K562 (cell line): ENCODE measurements at regions not wholly inside any gene's neighbourhood (a gene's known extent, or its start where the extent isn't known, plus 50 kb on each side); places are given as distances from the start of the nearest gene placed in this dataset.
A peak's percentile ranks its signal among the peaks of the same experiment; 100 is the strongest.

Experiments
- HDAC8 ChIP-seq: fragments of 450-650 bp; IDR thresholded peaks from 2 replicates; pipeline ENCODE4 v1.6.1; 2016; ENCODE audit warnings: mild to moderate bottlenecking, missing genetic modification characterization, moderate library complexity, missing compliant biosample characterization
- KLF13 ChIP-seq: fragments of 450-650 bp; IDR thresholded peaks from 2 replicates; pipeline ENCODE4 v1.6.1; 2016; ENCODE audit warnings: missing genetic modification characterization, low read depth, mild to moderate bottlenecking, missing compliant biosample characterization, moderate library complexity, borderline replicate concordance
- KLF6 ChIP-seq: fragments of 250-450 bp; sonication (Bioruptor Pico); IDR thresholded peaks from 2 replicates; pipeline ENCODE4 v1.4.0; 2020; ENCODE audit warnings: mild to moderate bottlenecking, moderate library complexity, borderline replicate concordance
- LARP7 ChIP-seq: fragments of 450-650 bp; IDR thresholded peaks from 2 replicates; pipeline ENCODE4 v1.6.1; 2016
- NFIX ChIP-seq: fragments of 250-450 bp; sonication (Bioruptor Pico); IDR thresholded peaks from 2 replicates; pipeline ENCODE4 v1.4.0; 2020; ENCODE audit warnings: low read depth, mild to moderate bottlenecking, moderate library complexity
- PHB ChIP-seq: fragments of 250-450 bp; sonication (Bioruptor Pico); IDR thresholded peaks from 2 replicates; pipeline ENCODE4 v1.5.0; 2021
- POLR2H ChIP-seq: IDR thresholded peaks from 2 replicates; pipeline ENCODE4 v1.6.1; 2016; ENCODE audit warnings: missing genetic modification characterization, low read depth, mild to moderate bottlenecking, control low read depth, missing compliant biosample characterization, moderate library complexity
- SMAD1 ChIP-seq: fragments of 150-350 bp; IDR thresholded peaks from 2 replicates; pipeline ENCODE4 v1.6.1; 2014; ENCODE audit warnings: low read length, low read depth; ENCODE audit not compliant: partially characterized antibody
- SMARCA4 ChIP-seq: fragments of 450-650 bp; IDR thresholded peaks from 2 replicates; pipeline ENCODE4 v1.6.1; 2016
- SRSF3 ChIP-seq: fragments of 200-400 bp; formaldehyde crosslinking; IDR thresholded peaks from 2 replicates; pipeline ENCODE4 v1.6.1; 2016; ENCODE audit warnings: mild to moderate bottlenecking, low read length, moderate library complexity; ENCODE audit not compliant: insufficient read depth
- WHSC1 ChIP-seq: IDR thresholded peaks from one replicate; pipeline ENCODE4 v1.6.1; 2012; ENCODE audit warnings: low read length, control low read depth, inconsistent platforms
- ZKSCAN8 ChIP-seq: fragments of 200-800 bp; sonication (Bioruptor generic); IDR thresholded peaks from 2 replicates; pipeline ENCODE4 v1.6.1; 2016; ENCODE audit warnings: missing genetic modification characterization, missing compliant biosample characterization
- ZNF77 ChIP-seq: fragments of 250-450 bp; sonication (Bioruptor Pico); IDR thresholded peaks from 2 replicates; pipeline ENCODE4 v1.5.0; 2020
- TF ChIP-seq, protein P1 (sequence below): sonication (generic); formaldehyde crosslinking; IDR thresholded peaks from 2 replicates; pipeline ENCODE4 v1.4.0; 2020; ENCODE audit warnings: mild to moderate bottlenecking, missing genetic modification reagents
- TF ChIP-seq, protein P2 (sequence below): fragments of 450-650 bp; IDR thresholded peaks from 2 replicates; pipeline ENCODE4 v1.7.1; 2018; ENCODE audit warnings: mild to moderate bottlenecking, low read depth; ENCODE audit not compliant: partially characterized antibody
- TF ChIP-seq, protein P3 (sequence below): sonication (generic); formaldehyde crosslinking; IDR thresholded peaks from 2 replicates; pipeline ENCODE4 v1.8.1; 2023; ENCODE audit warnings: mild to moderate bottlenecking, missing genetic modification reagents
- TF ChIP-seq, protein P4 (sequence below): fragments of 250-450 bp; sonication (Bioruptor Pico); IDR thresholded peaks from 2 replicates; pipeline ENCODE4 v1.8.0; 2021; ENCODE audit warnings: moderate library complexity, mild to moderate bottlenecking, inconsistent platforms

DNA sequence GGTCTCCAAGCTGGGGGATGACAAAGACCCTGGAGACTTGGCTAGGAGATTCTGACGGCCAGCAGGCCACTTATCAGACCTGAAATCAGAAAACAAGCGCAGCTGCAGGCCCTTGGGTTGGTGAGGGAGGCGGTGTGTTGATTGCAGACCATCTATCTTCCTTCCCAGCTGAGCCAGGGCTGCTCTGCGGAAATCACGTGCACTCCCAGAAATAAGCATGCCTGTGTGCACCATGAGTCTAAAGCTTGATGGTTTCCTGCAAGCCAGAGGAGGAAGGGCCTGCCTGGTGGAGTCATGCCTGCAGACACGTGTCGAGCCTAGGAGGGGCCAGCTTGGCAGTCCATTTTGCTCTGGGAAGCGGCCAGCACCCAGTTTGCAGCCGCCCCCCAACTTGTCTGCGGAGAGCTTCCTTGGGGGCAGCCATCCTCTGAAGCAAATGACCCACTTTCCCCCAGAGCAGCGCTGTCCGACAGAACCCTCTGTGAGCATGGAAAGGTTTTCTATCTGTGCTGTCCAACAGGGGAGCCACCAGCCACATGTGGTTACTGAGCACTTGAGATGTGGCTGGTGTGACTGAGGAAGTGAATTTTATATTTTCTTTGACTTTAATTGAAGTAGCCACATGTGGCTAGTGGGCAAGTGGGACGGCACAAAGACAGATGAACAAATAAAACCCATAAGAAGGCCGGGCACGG lies 175.7 kb upstream of the BCOR start (continued):
- TF ChIP-seq HDAC8 (tag), result no peak
- no peak for TF ChIP-seq KLF13
- TF ChIP-seq SMAD1, result no peak
- TF ChIP-seq ZNF77 (CRISPR knock-in tag), result no peak
- TF ChIP-seq WHSC1, result no peak
- TF ChIP-seq NFIX (CRISPR knock-in tag), result no peak
- TF ChIP-seq PHB (CRISPR knock-in tag), result no peak
- TF ChIP-seq KLF6, result no peak
- TF ChIP-seq LARP7, result no peak
- TF ChIP-seq ZKSCAN8, result no peak
- TF ChIP-seq POLR2H, result no peak
- TF ChIP-seq, protein P1, sequence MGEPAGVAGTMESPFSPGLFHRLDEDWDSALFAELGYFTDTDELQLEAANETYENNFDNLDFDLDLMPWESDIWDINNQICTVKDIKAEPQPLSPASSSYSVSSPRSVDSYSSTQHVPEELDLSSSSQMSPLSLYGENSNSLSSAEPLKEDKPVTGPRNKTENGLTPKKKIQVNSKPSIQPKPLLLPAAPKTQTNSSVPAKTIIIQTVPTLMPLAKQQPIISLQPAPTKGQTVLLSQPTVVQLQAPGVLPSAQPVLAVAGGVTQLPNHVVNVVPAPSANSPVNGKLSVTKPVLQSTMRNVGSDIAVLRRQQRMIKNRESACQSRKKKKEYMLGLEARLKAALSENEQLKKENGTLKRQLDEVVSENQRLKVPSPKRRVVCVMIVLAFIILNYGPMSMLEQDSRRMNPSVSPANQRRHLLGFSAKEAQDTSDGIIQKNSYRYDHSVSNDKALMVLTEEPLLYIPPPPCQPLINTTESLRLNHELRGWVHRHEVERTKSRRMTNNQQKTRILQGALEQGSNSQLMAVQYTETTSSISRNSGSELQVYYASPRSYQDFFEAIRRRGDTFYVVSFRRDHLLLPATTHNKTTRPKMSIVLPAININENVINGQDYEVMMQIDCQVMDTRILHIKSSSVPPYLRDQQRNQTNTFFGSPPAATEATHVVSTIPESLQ (CRISPR knock-in tag), result no peak
- TF ChIP-seq, protein P2, sequence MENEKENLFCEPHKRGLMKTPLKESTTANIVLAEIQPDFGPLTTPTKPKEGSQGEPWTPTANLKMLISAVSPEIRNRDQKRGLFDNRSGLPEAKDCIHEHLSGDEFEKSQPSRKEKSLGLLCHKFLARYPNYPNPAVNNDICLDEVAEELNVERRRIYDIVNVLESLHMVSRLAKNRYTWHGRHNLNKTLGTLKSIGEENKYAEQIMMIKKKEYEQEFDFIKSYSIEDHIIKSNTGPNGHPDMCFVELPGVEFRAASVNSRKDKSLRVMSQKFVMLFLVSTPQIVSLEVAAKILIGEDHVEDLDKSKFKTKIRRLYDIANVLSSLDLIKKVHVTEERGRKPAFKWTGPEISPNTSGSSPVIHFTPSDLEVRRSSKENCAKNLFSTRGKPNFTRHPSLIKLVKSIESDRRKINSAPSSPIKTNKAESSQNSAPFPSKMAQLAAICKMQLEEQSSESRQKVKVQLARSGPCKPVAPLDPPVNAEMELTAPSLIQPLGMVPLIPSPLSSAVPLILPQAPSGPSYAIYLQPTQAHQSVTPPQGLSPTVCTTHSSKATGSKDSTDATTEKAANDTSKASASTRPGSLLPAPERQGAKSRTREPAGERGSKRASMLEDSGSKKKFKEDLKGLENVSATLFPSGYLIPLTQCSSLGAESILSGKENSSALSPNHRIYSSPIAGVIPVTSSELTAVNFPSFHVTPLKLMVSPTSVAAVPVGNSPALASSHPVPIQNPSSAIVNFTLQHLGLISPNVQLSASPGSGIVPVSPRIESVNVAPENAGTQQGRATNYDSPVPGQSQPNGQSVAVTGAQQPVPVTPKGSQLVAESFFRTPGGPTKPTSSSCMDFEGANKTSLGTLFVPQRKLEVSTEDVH, result no peak
- TF ChIP-seq, protein P3, sequence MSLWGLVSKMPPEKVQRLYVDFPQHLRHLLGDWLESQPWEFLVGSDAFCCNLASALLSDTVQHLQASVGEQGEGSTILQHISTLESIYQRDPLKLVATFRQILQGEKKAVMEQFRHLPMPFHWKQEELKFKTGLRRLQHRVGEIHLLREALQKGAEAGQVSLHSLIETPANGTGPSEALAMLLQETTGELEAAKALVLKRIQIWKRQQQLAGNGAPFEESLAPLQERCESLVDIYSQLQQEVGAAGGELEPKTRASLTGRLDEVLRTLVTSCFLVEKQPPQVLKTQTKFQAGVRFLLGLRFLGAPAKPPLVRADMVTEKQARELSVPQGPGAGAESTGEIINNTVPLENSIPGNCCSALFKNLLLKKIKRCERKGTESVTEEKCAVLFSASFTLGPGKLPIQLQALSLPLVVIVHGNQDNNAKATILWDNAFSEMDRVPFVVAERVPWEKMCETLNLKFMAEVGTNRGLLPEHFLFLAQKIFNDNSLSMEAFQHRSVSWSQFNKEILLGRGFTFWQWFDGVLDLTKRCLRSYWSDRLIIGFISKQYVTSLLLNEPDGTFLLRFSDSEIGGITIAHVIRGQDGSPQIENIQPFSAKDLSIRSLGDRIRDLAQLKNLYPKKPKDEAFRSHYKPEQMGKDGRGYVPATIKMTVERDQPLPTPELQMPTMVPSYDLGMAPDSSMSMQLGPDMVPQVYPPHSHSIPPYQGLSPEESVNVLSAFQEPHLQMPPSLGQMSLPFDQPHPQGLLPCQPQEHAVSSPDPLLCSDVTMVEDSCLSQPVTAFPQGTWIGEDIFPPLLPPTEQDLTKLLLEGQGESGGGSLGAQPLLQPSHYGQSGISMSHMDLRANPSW (CRISPR knock-in tag), result no peak
- TF ChIP-seq, protein P4, sequence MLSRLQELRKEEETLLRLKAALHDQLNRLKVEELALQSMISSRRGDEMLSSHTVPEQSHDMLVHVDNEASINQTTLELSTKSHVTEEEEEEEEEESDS, result no peak
- TF ChIP-seq SRSF3, result no peak
- peak; percentile 48; the same call in 1 of the 2 replicates for TF ChIP-seq SMARCA4
